OCI-LY3 (cell line): ENCODE measurements at regions not wholly inside any gene's neighbourhood (a gene's known extent, or its start where the extent isn't known, plus 50 kb on each side); places are given as distances from the start of the nearest gene placed in this dataset.

Source experiments
- CTCF ChIP-seq: fragments of 200-600, 300-600 bp; sonication (generic); IDR thresholded peaks from 2 replicates; pipeline ENCODE4 v1.5.1; 2014; ENCODE audit warnings: antibody characterized with exemption, low read length, low read depth
- EZH2phosphoT487 ChIP-seq: fragments of 200-600 bp; shearing (Covaris generic); IDR thresholded peaks from 2 replicates; pipeline ENCODE4 v1.6.1; 2018; ENCODE audit warnings: antibody characterized with exemption, mixed run types, low read depth

- TF ChIP-seq CTCF, result no peak
- TF ChIP-seq EZH2phosphoT487, result no peak
Measured at GRCh38 chr4:30844861-30845582, 124.9 kb downstream of the PCDH7 start.
